Suprapubic skin (tissue), 3 donors: ENCODE measurements at regions not wholly inside any gene's neighbourhood (a gene's known extent, or its start where the extent isn't known, plus 50 kb on each side); places are given as distances from the start of the nearest gene placed in this dataset.

Experiments used
- CTCF ChIP-seq, 2 donors: fragments of 200-600 bp in 1 of 2; fragments of 450-650 bp in 1 of 2; sonication (generic) in 1 of 2; IDR thresholded peaks; one replicate each; pipeline ENCODE4 v1.5.1; 2016 to 2019; ENCODE audit warnings: antibody characterized with exemption in 2 of 2, mild to moderate bottlenecking in 1 of 2, moderate library complexity in 1 of 2
- POLR2AphosphoS5 ChIP-seq, 3 donors: sonication (generic); formaldehyde crosslinking; IDR thresholded peaks; one replicate each; pipeline ENCODE4 v1.6.1; 2017; ENCODE audit warnings: antibody characterized with exemption in 3 of 3

GRCh38 chr6:112735129-112735528 is 388.0 kb downstream of the RFPL4B start:
- TF ChIP-seq POLR2AphosphoS5 (IDR thresholded peaks at IDR 0.05) (no peak), CTCF (IDR thresholded peaks at IDR 0.05) (no peak)
